WTC11 (cell line): ENCODE measurements at regions not wholly inside any gene's neighbourhood (a gene's known extent, or its start where the extent isn't known, plus 50 kb on each side); places are given as distances from the start of the nearest gene placed in this dataset.

Source experiments
- ATF2 ChIP-seq: sonication (generic); formaldehyde crosslinking; IDR thresholded peaks from 2 replicates; pipeline ENCODE4 v1.8.1; 2022; ENCODE audit warnings: low read depth, missing genetic modification reagents, borderline replicate concordance
- CTCF ChIP-seq: fragments of 200-600 bp; IDR thresholded peaks from 2 replicates; pipeline ENCODE4 v1.8.0; 2022; ENCODE audit warnings: antibody characterized with exemption
- JUN ChIP-seq: sonication (generic); formaldehyde crosslinking; IDR thresholded peaks from 2 replicates; pipeline ENCODE4 v1.8.0; 2023; ENCODE audit warnings: mild to moderate bottlenecking, missing genetic modification reagents
- MAX ChIP-seq: sonication (generic); formaldehyde crosslinking; IDR thresholded peaks from 2 replicates; pipeline ENCODE4 v1.8.0; 2022; ENCODE audit warnings: mild to moderate bottlenecking, missing genetic modification reagents
- SP1 ChIP-seq: sonication (generic); formaldehyde crosslinking; conservative IDR thresholded peaks from 2 replicates; pipeline ENCODE4 v1.8.1; 2022; ENCODE audit warnings: missing genetic modification reagents
- ZBTB21 ChIP-seq: sonication (generic); formaldehyde crosslinking; IDR thresholded peaks from 2 replicates; pipeline ENCODE4 v1.8.1; 2023; ENCODE audit warnings: mild to moderate bottlenecking, missing genetic modification reagents, borderline replicate concordance
- ZNF121 ChIP-seq: sonication (generic); formaldehyde crosslinking; IDR thresholded peaks from 2 replicates; pipeline ENCODE4 v1.8.0; 2023; ENCODE audit warnings: missing genetic modification reagents
- ZNF219 ChIP-seq: sonication (generic); formaldehyde crosslinking; IDR thresholded peaks from 2 replicates; pipeline ENCODE4 v1.8.0; 2023; ENCODE audit warnings: missing genetic modification reagents, mild to moderate bottlenecking, borderline replicate concordance
- ZNF416 ChIP-seq: fragments of 250-450 bp; sonication (Bioruptor Pico); IDR thresholded peaks from 2 replicates; pipeline ENCODE4 v1.9.0; 2021; ENCODE audit warnings: mild to moderate bottlenecking, inconsistent platforms

DNA sequence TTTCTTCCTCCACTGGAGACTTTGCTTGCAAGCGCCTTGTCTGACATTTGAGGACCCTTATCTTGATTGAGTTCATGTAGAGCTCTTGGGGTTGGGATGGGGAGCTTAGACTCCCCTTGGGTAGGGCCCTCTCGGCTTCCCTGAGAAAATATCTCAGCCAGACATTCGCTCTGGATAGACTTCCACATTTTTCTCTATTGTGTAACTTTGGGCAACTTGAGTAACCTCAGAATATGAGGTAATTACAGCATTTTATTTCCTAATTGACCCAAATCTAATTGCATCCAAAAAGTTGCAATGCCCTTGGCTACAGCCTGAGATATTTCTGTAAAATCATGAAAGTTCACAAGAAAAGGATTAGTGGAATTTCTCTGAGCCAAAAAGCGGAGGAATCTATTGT, 102.8 kb upstream of the MXRA5 start:
- TF ChIP-seq SP1 (no peak), ZBTB21 (CRISPR knock-in tag) (no peak), CTCF (no peak), MAX (CRISPR knock-in tag) (no peak), ATF2 (CRISPR knock-in tag) (no peak), ZNF121 (CRISPR knock-in tag) (no peak), ZNF219 (CRISPR knock-in tag) (no peak), ZNF416 (no peak), JUN (CRISPR knock-in tag) (no peak)
